ENCODE measurements at regions not wholly inside any gene's neighbourhood (a gene's known extent, or its start where the extent isn't known, plus 50 kb on each side); places are given as distances from the start of the nearest gene placed in this dataset.

GRCh38 chrY:19208915-19209314, 435.4 kb upstream of the HSFY2 start:
- H3K27ac ChIP-seq = no peak overlapping the region
- TF ChIP-seq ZFX (IDR thresholded peaks at IDR 0.05; ENCODE audit: borderline replicate concordance) = no peak
- no peak for TF ChIP-seq CTCF (IDR thresholded peaks at IDR 0.05)

- no peak overlapping the region for H3K27ac ChIP-seq
- TF ChIP-seq CTCF (IDR thresholded peaks at IDR 0.05) (no peak), ZFX (IDR thresholded peaks at IDR 0.05; ENCODE audit: borderline replicate concordance) (no peak)
Measured at GRCh38 chrY:19207048-19207447, 433.5 kb upstream of the HSFY2 start.

GRCh38 chrY:19180824-19181223, 407.3 kb upstream of the HSFY2 start:
- TF ChIP-seq ZFX (IDR thresholded peaks at IDR 0.05; ENCODE audit: borderline replicate concordance) = no peak
- TF ChIP-seq CTCF (IDR thresholded peaks at IDR 0.05) = no peak
- H3K27ac ChIP-seq = no peak overlapping the region

- no peak overlapping the region for H3K27ac ChIP-seq
- TF ChIP-seq CTCF (IDR thresholded peaks at IDR 0.05) = no peak
- no peak for TF ChIP-seq ZFX (IDR thresholded peaks at IDR 0.05; ENCODE audit: borderline replicate concordance)
Measured at GRCh38 chrY:19168202-19168565, 394.6 kb upstream of the HSFY2 start.

- no peak for TF ChIP-seq CTCF (IDR thresholded peaks at IDR 0.05)
- TF ChIP-seq ZFX (IDR thresholded peaks at IDR 0.05; ENCODE audit: borderline replicate concordance) = no peak
- no peak overlapping the region for H3K27ac ChIP-seq
Measured at GRCh38 chrY:19167319-19168201, 394.0 kb upstream of the HSFY2 start.

- no peak for TF ChIP-seq CTCF (IDR thresholded peaks at IDR 0.05)
- no peak for TF ChIP-seq ZFX (IDR thresholded peaks at IDR 0.05; ENCODE audit: borderline replicate concordance)
- H3K27ac ChIP-seq = no peak overlapping the region
Measured at GRCh38 chrY:19148783-19149182, 375.2 kb upstream of the HSFY2 start.

GRCh38 chrY:19146296-19146695, 372.8 kb upstream of the HSFY2 start:
- no peak for TF ChIP-seq ZFX (IDR thresholded peaks at IDR 0.05; ENCODE audit: borderline replicate concordance)
- no peak for TF ChIP-seq CTCF (IDR thresholded peaks at IDR 0.05)
- H3K27ac ChIP-seq = no peak overlapping the region
